GM23338 (cell line): ENCODE measurements at regions not wholly inside any gene's neighbourhood (a gene's known extent, or its start where the extent isn't known, plus 50 kb on each side); places are given as distances from the start of the nearest gene placed in this dataset.

ENCODE experiments used
- ATAC-seq: fragments of 200-7000 bp; cut with Tn5 transposase; 3 replicates; pipeline ENCODE4 v1.9.1; 2020
- DNase-seq: peaks from one replicate; pipeline ENCODE4 v3.0.0-alpha.2; 2015; ENCODE audit warnings: low spot score
- H2AFZ ChIP-seq: fragments of 200-600 bp; sonication (generic); 2 replicates; pipeline ENCODE4 v1.8.0; 2016; ENCODE audit warnings: antibody characterized with exemption, mild to moderate bottlenecking, moderate library complexity
- H3F3A ChIP-seq: fragments of 200-600 bp; sonication (generic); replicated peaks from 2 replicates; pipeline ENCODE4 v1.8.0; 2017; ENCODE audit warnings: antibody characterized with exemption, mixed run types, low read depth
- H3K27ac ChIP-seq: fragments of 200-600 bp; sonication (generic); 2 replicates; pipeline ENCODE4 v1.6.1; 2016; ENCODE audit warnings: low read depth
- H3K27me3 ChIP-seq: fragments of 200-600 bp; sonication (generic); 2 replicates; pipeline ENCODE4 v1.8.0; 2016; ENCODE audit warnings: mild to moderate bottlenecking, mixed run types, moderate library complexity; ENCODE audit not compliant: insufficient read depth
- H3K36me3 ChIP-seq: fragments of 200-600 bp; sonication (generic); 2 replicates; pipeline ENCODE4 v1.8.0; 2016; ENCODE audit warnings: mild to moderate bottlenecking; ENCODE audit not compliant: insufficient read depth
- H3K4me1 ChIP-seq: fragments of 200-600 bp; sonication (generic); 2 replicates; pipeline ENCODE4 v1.8.0; 2016; ENCODE audit warnings: mild to moderate bottlenecking, moderate library complexity; ENCODE audit not compliant: insufficient read depth
- H3K4me2 ChIP-seq: fragments of 200-600 bp; sonication (generic); 2 replicates; pipeline ENCODE4 v1.7.1; 2017; ENCODE audit warnings: mixed run types
- H3K4me3 ChIP-seq: fragments of 200-600 bp; sonication (generic); 2 replicates; pipeline ENCODE4 v1.6.1; 2016; ENCODE audit warnings: mixed run types
- H3K79me2 ChIP-seq: fragments of 200-600 bp; sonication (generic); replicated peaks from 2 replicates; pipeline ENCODE4 v1.8.0; 2017; ENCODE audit warnings: mild to moderate bottlenecking; ENCODE audit not compliant: insufficient read depth
- H3K9me2 ChIP-seq: fragments of 200-600 bp; sonication (generic); 2 replicates; pipeline ENCODE4 v1.8.0; 2017; ENCODE audit not compliant: insufficient read depth
- H4K20me1 ChIP-seq: fragments of 200-600 bp; sonication (generic); replicated peaks from 2 replicates; pipeline ENCODE4 v1.8.0; 2017; ENCODE audit warnings: mild to moderate bottlenecking; ENCODE audit not compliant: insufficient read depth
- H3K27ac Mint-ChIP-seq: 2 replicates; pipeline ENCODE4 v1.8.0; 2020; ENCODE audit warnings: inconsistent platforms, mild to moderate bottlenecking, moderate library complexity, mixed read lengths
- H3K27me3 Mint-ChIP-seq: 3 replicates; pipeline ENCODE4 v1.8.0; 2022; ENCODE audit warnings: low read depth, mild to moderate bottlenecking, moderate library complexity, mixed read lengths, inconsistent platforms; ENCODE audit not compliant: insufficient read depth, poor library complexity
- H3K36me3 Mint-ChIP-seq: 3 replicates; pipeline ENCODE4 v1.8.0; 2021; ENCODE audit warnings: low read depth, mild to moderate bottlenecking, inconsistent platforms, moderate library complexity, mixed read lengths
- H3K4me1 Mint-ChIP-seq: 3 replicates; pipeline ENCODE4 v1.8.0; 2020; ENCODE audit warnings: mild to moderate bottlenecking, inconsistent platforms, mixed read lengths
- H3K4me3 Mint-ChIP-seq: 3 replicates; pipeline ENCODE4 v1.8.0; 2021; ENCODE audit warnings: moderate library complexity, mild to moderate bottlenecking, inconsistent platforms, mixed read lengths
- H3K9me3 Mint-ChIP-seq: 3 replicates; pipeline ENCODE4 v1.8.0; 2020; ENCODE audit warnings: moderate library complexity, mild to moderate bottlenecking, inconsistent platforms, mixed read lengths
- CREB1 ChIP-seq: fragments of 250-450 bp; sonication (Bioruptor Pico); IDR thresholded peaks from 2 replicates; pipeline ENCODE4 v1.5.0; 2020; ENCODE audit warnings: low read depth, mild to moderate bottlenecking, moderate library complexity
- EZH2 ChIP-seq: fragments of 200-600 bp; sonication (generic); IDR thresholded peaks from one replicate; pipeline ENCODE4 v1.8.0; 2017; ENCODE audit warnings: antibody characterized with exemption, mild to moderate bottlenecking, low read depth; ENCODE audit not compliant: unreplicated experiment
- EZH2phosphoT487 ChIP-seq: fragments of 200-600 bp; sonication (generic); IDR thresholded peaks from one replicate; pipeline ENCODE4 v1.8.1; 2018; ENCODE audit warnings: antibody characterized with exemption; ENCODE audit not compliant: unreplicated experiment
- JUNB ChIP-seq: IDR thresholded peaks from one replicate; pipeline ENCODE4 v1.6.1; 2016; ENCODE audit warnings: antibody characterized with exemption; ENCODE audit not compliant: unreplicated experiment
- NANOG ChIP-seq: IDR thresholded peaks from 2 replicates; pipeline ENCODE4 v1.6.1; 2016; ENCODE audit warnings: antibody characterized with exemption, borderline replicate concordance
- POLR2AphosphoS5 ChIP-seq: IDR thresholded peaks from 2 replicates; pipeline ENCODE4 v1.6.1; 2016; ENCODE audit warnings: antibody characterized with exemption, low read depth
- STAT1 ChIP-seq: IDR thresholded peaks from one replicate; pipeline ENCODE4 v1.6.1; 2016; ENCODE audit warnings: antibody characterized with exemption; ENCODE audit not compliant: unreplicated experiment
- ZNF114 ChIP-seq: fragments of 250-450 bp; sonication (Bioruptor Pico); IDR thresholded peaks from 2 replicates; pipeline ENCODE4 v1.5.0; 2020; ENCODE audit warnings: mild to moderate bottlenecking, moderate library complexity
- ZNF331 ChIP-seq: fragments of 250-450 bp; sonication (Bioruptor Pico); IDR thresholded peaks from 2 replicates; pipeline ENCODE4 v1.5.0; 2020; ENCODE audit warnings: low read depth, mild to moderate bottlenecking, moderate library complexity
- TF ChIP-seq, protein P1 (sequence below): fragments of 250-450 bp; sonication (Bioruptor Pico); IDR thresholded peaks from 2 replicates; pipeline ENCODE4 v1.5.0; 2020; ENCODE audit warnings: mild to moderate bottlenecking, moderate library complexity
- TF ChIP-seq, protein P2 (sequence below): IDR thresholded peaks from one replicate; pipeline ENCODE4 v1.6.1; 2018; ENCODE audit warnings: antibody characterized with exemption; ENCODE audit not compliant: unreplicated experiment
- TF ChIP-seq, protein P3 (sequence below), 2 experiments: fragments of 200-600 bp in 1 of 2; sonication (generic) in 1 of 2; conservative IDR thresholded peaks; 2 replicates each; pipeline versions ENCODE4 v1.5.1 to v1.6.1; 2016 to 2017; ENCODE audit warnings: antibody characterized with exemption in 2 of 2, low read depth in 2 of 2, mild to moderate bottlenecking in 2 of 2, moderate library complexity in 1 of 2
- TF ChIP-seq, protein P4 (sequence below): IDR thresholded peaks from 2 replicates; pipeline ENCODE4 v1.6.1; 2016; ENCODE audit warnings: antibody characterized with exemption

DNA sequence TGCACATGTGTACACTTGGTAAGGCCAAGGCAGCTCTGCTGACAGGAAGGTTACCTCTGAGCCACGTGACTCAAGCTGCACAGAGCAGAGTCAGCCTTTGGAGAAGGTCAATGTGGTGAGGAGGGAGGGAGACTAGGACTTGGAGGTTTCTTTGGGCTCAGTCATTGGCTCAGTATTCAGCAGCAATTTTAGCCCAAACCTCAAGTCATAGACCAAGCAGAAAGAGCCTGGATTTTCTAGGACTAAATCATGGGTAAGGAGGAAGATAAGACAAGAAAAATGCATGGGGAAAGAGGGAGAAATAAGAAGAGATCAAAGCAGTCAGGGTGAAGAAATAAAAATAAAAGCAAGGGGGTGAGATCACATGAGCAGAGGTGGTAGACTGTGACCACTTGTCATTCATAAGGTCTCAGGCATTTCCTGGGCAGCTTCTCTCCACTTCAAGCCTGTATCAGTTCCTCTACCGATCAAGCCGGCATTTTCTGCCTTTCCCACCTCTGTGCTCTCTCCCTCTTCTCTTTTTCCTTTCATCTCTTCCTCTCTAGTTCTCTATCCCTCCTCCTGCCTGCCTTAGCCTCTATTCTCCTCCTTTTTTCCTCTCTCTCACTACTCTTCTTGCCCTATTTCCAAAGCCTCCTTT, 51.7 kb upstream of the DUSP10 start:
- H3K36me3 Mint-ChIP-seq, result no peaks in the 10 kb centered on the region; the same call in 2 of the 3 replicates

More for the DNA sequence above, 51.7 kb upstream of the DUSP10 start:
- H4K20me1 ChIP-seq, result no peaks in the 10 kb centered on the region
- Mint-ChIP-seq H3K4me3 (no peak overlapping the region), H3K4me1 (no peaks in the 10 kb centered on the region), H3K9me3 (no peaks in the 10 kb centered on the region), H3K27me3 (peaks cover 2% of the 10 kb centered on the region), H3K27ac (no peak overlapping the region)
- ATAC-seq (no peak), DNase-seq (no peak)
- H3K4me3 ChIP-seq, result no peak overlapping the region
- no peak overlapping the region for H2AFZ ChIP-seq
- no peaks in the 10 kb centered on the region for H3K36me3 ChIP-seq
- no peaks in the 10 kb centered on the region for H3K27me3 ChIP-seq
- H3F3A ChIP-seq, result no peaks in the 10 kb centered on the region
- H3K4me2 ChIP-seq, result no peak overlapping the region
- H3K27ac ChIP-seq, result no peak overlapping the region
- TF ChIP-seq, protein P1, sequence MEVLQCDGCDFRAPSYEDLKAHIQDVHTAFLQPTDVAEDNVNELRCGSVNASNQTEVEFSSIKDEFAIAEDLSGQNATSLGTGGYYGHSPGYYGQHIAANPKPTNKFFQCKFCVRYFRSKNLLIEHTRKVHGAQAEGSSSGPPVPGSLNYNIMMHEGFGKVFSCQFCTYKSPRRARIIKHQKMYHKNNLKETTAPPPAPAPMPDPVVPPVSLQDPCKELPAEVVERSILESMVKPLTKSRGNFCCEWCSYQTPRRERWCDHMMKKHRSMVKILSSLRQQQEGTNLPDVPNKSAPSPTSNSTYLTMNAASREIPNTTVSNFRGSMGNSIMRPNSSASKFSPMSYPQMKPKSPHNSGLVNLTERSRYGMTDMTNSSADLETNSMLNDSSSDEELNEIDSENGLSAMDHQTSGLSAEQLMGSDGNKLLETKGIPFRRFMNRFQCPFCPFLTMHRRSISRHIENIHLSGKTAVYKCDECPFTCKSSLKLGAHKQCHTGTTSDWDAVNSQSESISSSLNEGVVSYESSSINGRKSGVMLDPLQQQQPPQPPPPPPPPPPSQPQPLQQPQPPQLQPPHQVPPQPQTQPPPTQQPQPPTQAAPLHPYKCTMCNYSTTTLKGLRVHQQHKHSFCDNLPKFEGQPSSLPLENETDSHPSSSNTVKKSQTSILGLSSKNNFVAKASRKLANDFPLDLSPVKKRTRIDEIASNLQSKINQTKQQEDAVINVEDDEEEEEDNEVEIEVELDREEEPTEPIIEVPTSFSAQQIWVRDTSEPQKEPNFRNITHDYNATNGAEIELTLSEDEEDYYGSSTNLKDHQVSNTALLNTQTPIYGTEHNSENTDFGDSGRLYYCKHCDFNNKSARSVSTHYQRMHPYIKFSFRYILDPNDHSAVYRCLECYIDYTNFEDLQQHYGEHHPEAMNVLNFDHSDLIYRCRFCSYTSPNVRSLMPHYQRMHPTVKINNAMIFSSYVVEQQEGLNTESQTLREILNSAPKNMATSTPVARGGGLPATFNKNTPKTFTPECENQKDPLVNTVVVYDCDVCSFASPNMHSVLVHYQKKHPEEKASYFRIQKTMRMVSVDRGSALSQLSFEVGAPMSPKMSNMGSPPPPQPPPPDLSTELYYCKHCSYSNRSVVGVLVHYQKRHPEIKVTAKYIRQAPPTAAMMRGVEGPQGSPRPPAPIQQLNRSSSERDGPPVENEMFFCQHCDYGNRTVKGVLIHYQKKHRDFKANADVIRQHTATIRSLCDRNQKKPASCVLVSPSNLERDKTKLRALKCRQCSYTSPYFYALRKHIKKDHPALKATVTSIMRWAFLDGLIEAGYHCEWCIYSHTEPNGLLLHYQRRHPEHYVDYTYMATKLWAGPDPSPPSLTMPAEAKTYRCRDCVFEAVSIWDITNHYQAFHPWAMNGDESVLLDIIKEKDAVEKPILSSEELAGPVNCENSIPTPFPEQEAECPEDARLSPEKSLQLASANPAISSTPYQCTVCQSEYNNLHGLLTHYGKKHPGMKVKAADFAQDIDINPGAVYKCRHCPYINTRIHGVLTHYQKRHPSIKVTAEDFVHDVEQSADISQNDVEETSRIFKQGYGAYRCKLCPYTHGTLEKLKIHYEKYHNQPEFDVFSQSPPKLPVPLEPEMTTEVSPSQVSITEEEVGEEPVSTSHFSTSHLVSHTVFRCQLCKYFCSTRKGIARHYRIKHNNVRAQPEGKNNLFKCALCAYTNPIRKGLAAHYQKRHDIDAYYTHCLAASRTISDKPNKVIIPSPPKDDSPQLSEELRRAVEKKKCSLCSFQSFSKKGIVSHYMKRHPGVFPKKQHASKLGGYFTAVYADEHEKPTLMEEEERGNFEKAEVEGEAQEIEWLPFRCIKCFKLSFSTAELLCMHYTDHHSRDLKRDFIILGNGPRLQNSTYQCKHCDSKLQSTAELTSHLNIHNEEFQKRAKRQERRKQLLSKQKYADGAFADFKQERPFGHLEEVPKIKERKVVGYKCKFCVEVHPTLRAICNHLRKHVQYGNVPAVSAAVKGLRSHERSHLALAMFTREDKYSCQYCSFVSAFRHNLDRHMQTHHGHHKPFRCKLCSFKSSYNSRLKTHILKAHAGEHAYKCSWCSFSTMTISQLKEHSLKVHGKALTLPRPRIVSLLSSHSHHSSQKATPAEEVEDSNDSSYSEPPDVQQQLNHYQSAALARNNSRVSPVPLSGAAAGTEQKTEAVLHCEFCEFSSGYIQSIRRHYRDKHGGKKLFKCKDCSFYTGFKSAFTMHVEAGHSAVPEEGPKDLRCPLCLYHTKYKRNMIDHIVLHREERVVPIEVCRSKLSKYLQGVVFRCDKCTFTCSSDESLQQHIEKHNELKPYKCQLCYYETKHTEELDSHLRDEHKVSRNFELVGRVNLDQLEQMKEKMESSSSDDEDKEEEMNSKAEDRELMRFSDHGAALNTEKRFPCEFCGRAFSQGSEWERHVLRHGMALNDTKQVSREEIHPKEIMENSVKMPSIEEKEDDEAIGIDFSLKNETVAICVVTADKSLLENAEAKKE, result no peak
- no peak for TF ChIP-seq ZNF331 (CRISPR knock-in tag)
- no peak for TF ChIP-seq NANOG
- TF ChIP-seq, protein P2, sequence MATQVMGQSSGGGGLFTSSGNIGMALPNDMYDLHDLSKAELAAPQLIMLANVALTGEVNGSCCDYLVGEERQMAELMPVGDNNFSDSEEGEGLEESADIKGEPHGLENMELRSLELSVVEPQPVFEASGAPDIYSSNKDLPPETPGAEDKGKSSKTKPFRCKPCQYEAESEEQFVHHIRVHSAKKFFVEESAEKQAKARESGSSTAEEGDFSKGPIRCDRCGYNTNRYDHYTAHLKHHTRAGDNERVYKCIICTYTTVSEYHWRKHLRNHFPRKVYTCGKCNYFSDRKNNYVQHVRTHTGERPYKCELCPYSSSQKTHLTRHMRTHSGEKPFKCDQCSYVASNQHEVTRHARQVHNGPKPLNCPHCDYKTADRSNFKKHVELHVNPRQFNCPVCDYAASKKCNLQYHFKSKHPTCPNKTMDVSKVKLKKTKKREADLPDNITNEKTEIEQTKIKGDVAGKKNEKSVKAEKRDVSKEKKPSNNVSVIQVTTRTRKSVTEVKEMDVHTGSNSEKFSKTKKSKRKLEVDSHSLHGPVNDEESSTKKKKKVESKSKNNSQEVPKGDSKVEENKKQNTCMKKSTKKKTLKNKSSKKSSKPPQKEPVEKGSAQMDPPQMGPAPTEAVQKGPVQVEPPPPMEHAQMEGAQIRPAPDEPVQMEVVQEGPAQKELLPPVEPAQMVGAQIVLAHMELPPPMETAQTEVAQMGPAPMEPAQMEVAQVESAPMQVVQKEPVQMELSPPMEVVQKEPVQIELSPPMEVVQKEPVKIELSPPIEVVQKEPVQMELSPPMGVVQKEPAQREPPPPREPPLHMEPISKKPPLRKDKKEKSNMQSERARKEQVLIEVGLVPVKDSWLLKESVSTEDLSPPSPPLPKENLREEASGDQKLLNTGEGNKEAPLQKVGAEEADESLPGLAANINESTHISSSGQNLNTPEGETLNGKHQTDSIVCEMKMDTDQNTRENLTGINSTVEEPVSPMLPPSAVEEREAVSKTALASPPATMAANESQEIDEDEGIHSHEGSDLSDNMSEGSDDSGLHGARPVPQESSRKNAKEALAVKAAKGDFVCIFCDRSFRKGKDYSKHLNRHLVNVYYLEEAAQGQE, result no peak
- no peak for TF ChIP-seq EZH2phosphoT487
- TF ChIP-seq, protein P3, sequence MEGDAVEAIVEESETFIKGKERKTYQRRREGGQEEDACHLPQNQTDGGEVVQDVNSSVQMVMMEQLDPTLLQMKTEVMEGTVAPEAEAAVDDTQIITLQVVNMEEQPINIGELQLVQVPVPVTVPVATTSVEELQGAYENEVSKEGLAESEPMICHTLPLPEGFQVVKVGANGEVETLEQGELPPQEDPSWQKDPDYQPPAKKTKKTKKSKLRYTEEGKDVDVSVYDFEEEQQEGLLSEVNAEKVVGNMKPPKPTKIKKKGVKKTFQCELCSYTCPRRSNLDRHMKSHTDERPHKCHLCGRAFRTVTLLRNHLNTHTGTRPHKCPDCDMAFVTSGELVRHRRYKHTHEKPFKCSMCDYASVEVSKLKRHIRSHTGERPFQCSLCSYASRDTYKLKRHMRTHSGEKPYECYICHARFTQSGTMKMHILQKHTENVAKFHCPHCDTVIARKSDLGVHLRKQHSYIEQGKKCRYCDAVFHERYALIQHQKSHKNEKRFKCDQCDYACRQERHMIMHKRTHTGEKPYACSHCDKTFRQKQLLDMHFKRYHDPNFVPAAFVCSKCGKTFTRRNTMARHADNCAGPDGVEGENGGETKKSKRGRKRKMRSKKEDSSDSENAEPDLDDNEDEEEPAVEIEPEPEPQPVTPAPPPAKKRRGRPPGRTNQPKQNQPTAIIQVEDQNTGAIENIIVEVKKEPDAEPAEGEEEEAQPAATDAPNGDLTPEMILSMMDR (conservative IDR thresholded peaks at IDR 0.05; ENCODE audit: low read depth in 2 of 2), result no peak
- TF ChIP-seq JUNB, result no peak
- no peak for TF ChIP-seq EZH2
- TF ChIP-seq ZNF114 (CRISPR knock-in tag), result no peak
- TF ChIP-seq POLR2AphosphoS5, result no peak
- no peak for TF ChIP-seq STAT1
- TF ChIP-seq, protein P4, sequence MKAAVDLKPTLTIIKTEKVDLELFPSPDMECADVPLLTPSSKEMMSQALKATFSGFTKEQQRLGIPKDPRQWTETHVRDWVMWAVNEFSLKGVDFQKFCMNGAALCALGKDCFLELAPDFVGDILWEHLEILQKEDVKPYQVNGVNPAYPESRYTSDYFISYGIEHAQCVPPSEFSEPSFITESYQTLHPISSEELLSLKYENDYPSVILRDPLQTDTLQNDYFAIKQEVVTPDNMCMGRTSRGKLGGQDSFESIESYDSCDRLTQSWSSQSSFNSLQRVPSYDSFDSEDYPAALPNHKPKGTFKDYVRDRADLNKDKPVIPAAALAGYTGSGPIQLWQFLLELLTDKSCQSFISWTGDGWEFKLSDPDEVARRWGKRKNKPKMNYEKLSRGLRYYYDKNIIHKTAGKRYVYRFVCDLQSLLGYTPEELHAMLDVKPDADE, result no peak
- TF ChIP-seq CREB1 (CRISPR knock-in tag), result no peak
- H3K4me1 ChIP-seq, result no peaks in the 10 kb centered on the region
- H3K9me2 ChIP-seq, result 0 out of 2 replicates have a peak, but pooled peaks cover 4% of the 10 kb centered on the region
- no peaks in the 10 kb centered on the region for H3K79me2 ChIP-seq
